NCI-H82 (cell line): ENCODE measurements at regions not wholly inside any gene's neighbourhood (a gene's known extent, or its start where the extent isn't known, plus 50 kb on each side); places are given as distances from the start of the nearest gene placed in this dataset.
"Not testable (repeated sequence)": the region's sequence is repeated elsewhere in the genome, so short reads cannot be mapped to it uniquely, and the experiment has no call there.

Experiments
- DNase-seq: peaks from one replicate; lab custom pipeline; 2025; lab: John Stamatoyannopoulos, UW

DNA sequence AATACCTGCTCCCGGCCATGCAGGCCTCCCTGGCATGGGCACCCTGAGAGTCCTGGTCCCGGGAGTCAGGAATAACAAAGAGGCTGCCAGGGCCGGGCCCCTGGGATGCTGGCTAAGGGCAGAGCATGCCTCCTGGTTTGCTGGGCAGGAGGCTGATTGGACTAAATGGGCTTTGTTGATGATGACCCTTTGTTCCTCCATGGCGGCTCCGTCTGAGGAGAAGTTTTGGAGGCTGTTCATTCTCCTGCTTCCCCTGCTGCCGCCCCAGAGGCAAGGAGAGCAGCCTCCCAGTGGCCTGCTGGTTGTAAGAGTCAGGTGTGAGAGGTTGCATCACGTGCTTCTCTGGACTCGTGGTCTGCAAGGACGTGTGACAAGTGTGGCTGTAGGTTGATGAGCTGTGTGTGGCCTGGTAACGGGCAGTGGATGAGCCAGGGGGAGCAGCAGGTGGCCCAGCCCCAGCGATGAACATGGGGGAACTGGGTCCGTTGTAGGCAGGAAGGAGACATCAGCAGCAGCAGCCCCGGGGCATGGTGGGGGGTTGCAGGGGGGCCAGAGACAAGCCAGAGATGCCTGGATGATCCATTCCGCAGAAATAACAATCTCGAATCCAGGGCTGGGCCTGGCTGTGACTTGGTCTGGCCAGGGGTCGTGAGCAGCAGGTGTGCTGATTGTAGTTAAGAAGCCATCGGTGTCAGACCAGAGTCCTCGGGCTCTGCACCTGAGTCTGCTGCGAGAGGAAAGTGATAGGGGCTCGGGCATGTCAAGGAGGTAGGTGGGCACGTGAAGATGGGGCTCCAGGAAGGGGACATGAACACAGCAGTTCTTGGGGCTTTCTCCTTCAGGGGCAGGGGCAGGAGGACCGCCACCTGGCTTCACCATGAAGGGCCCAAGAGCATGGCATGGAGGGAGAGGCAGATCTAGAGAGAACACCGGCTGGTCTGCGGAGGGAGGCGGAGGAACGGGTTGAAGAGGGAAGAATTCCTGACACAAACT, 101.4 kb downstream of the TNFRSF13B start:
- DNase-seq = no peak

- not testable (repeated sequence) for DNase-seq
Observed at GRCh38 chr17:16869531-16870252, 102.2 kb downstream of the TNFRSF13B start.

DNA sequence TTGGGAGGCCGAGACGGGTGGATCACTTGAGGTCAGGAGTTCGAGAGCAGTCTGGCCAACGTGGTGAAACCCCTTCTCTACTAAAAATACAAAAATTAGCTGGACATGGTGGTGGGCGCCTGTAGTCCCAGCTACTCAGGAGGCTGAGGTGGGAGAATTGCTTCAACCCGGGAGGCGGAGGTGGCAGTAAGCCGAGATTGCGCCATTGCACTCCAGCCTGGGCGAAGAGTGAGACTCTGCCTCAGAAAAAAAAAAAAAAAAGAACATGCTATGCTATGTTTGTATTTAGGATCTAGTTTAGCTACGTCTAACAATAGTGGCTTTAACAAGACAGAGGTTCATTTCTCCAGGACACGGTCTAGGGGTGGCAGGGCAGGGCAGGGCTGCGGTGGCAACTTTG, 103.3 kb downstream of the TNFRSF13B start:
- not testable (repeated sequence) for DNase-seq

DNA sequence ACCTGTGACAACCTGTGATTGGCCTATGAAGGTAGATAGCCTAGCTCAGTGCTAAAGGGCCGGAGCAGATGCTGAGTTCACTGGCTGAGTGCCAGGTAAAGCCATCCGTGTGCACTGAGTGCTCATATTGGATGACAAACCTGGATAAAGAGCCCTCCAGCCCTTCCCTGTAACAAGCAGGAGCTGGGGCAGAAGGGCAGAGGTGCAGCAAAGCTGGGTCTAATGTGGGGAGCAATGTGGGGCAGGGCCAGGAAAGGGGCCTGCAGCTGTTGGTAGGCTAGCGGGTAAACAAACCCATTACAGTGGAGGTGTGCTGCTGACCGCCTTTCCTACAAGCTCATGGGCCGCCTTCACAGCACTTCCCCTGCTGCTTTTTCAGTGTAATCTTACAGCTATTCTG, 104.4 kb downstream of the TNFRSF13B start:
- not testable (repeated sequence) for DNase-seq

GRCh38 chr17:16866841-16867240, 105.1 kb downstream of the TNFRSF13B start:
- not testable (repeated sequence) for DNase-seq

GRCh38 chr17:16866436-16866835, 105.5 kb downstream of the TNFRSF13B start:
- DNase-seq = no peak

GRCh38 chr17:16865704-16866103, 106.2 kb downstream of the TNFRSF13B start:
- DNase-seq = not testable (repeated sequence)

DNA sequence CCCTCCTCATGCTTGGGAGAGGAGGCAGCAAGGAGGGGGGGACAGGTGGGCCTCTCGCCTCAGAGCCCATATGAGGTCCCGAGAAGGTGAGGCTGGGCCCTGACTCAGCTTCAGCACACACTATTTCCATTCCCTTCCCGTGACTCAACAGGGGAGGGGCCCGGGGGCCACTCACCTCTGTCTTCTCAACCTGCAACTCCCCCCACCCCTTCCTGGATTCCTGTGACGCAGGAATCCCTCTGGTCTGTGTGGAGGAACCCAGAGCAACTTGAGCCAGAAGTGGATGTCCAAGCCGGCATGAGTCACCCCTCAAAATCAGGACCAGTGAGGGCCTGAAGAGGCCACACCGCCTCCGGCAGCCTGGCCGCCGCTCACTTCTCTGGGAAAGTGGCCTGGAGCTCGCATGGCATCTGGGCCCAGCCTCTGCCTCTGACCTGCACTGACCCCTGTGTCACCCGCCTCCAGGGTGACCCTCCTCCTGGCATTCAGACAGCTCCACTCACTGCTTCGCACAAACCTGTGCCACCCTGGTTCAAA, 106.8 kb downstream of the TNFRSF13B start:
- not testable (repeated sequence) for DNase-seq

DNA sequence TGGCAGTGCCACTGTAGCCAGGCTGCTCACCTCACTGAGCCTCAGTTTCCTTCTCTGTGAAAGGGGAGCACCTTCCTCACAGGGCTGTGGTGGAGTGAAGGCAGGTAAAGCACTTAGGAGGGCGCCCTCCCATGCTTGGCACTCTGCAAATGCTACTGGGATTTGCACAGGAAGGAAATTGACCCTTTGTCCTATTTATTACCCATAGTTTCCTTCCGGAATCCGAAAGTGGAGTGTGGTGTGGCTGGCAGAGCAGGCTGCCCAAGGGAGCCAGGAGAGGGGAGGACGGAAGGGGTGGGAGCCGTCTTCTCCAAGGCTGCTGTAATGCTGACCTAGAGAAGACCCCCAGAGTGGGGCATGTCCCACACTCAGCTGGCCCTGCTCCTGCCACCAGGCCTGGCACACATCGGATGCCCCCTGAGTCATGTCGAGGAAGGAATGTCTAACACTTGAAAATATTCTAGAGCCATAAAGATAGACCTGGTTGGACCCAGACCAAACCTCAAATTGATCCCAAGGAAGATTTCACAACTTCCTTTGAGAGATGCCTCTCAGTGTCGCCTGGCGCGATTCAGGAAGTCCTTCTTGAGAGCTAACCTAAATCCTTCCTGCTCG, 107.3 kb downstream of the TNFRSF13B start:
- not testable (repeated sequence) for DNase-seq

- not testable (repeated sequence) for DNase-seq
Observed at GRCh38 chr17:16861152-16861551, 110.8 kb downstream of the TNFRSF13B start.

DNA sequence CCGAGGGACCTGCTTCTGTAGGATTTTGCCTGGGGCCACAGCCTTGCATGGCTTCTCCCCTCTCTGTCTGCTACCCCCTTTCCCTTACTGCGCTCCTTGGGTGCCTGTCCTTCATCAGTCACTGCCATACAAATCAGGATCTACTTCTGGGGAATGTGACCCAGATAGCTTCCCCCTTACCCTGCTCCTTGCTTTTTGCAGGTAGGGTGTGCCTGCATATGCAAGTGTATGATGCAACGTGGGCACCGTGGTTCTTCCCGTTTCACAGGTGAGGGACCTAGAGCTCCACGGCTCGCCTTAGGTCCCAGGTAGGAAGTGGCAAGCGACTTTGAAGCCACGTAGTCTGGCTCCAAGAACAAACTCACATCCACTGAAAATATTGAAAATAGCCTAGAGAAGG, 111.5 kb downstream of the TNFRSF13B start:
- DNase-seq = not testable (repeated sequence)

- not testable (repeated sequence) for DNase-seq
Observed at GRCh38 chr17:16859515-16859914, 112.4 kb downstream of the TNFRSF13B start.

- not testable (repeated sequence) for DNase-seq
Observed at GRCh38 chr17:16857746-16858145, 114.2 kb downstream of the TNFRSF13B start.

DNA sequence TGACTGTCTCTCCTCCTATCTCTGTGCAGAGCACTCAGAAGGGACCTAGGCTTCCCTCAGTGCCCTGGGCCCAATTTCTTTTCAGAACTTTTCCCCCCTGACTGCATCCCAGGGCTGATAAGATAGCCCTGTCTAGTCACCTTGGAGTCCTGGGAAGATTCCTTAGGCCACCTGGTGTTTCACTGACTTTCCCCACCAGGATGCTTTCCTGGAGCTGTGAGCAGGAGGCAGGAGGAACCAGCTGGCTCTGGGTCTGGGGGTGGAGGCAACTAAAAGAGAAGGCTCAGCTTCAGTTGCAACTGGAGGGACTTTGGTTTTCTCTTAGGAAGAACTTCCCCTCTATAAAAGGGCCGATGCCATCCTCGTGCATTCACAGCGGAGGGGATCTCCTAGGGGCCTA, 115.1 kb downstream of the TNFRSF13B start:
- DNase-seq = not testable (repeated sequence)

DNA sequence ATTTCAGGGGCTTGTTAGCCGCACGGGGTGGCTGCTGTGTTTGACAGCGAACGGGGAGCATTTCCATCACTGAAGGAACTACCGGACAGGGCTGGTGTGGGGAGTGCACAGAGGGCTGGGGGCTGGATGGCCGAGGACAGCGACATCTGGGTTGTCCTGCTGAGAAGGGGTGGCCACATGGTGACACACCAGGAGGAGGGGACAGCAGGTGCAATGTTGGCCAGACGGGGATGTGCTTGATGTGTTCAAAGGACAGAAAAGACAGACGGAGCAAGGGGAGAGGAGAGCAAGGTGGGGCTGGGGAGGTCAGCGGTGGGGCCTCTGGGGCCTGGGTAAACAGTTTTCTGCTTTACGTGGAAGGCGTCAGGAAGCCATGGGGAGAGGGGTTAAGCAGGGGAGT, 115.7 kb downstream of the TNFRSF13B start:
- not testable (repeated sequence) for DNase-seq

DNA sequence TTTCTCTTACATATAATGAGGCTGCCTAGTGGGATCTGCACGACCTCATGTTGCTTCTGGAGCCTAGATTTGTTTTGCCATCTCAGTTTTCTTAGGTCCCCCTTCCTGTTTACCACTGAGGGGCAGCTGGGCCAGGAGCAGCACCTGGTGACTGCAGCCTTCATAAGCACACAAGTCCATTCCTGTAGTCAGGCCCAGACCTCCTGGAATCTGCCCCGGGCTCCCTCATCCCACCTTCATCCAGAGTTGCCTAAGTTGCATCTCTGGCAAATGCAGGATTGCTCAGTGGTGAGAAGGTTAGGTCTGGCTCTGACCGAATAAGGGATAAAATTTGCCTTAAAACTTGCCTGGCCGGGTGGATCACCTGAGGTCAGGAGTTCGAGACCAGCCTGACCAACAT, 117.3 kb downstream of the TNFRSF13B start:
- not testable (repeated sequence) for DNase-seq

DNA sequence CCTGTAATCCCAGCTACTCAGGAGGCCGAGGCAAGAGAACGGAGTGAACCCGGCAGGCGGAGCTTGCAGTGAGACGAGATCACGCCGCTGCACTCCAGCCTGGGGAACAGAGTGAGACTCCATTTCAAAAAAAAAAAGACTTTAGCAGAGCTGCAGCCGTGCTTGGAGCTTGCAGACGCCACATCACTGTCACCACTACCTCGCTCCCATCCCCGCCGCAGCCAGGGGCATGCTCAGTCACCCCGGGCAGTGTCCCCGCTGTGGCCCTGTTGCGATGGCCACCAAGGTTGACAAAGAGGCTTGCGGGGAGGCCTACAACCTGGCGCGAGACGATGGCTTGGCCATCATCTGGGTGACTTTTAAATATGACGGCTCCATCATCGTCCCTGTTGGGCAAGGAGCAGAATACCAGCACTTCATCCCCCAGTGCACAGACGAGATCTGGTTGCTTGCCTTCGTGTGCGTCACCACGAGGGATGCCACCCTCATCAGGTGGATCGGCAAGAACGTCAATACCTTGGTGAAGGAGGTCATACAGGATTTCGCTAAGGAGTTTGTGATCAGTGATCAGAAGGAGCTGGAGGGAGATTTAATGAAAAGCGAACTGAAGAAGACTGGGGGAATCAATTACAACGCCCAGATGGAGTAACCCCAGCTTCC, 118.1 kb downstream of the TNFRSF13B start:
- no peak for DNase-seq

GRCh38 chr17:16849861-16850260, 122.1 kb downstream of the TNFRSF13B start:
- DNase-seq = not testable (repeated sequence)

DNA sequence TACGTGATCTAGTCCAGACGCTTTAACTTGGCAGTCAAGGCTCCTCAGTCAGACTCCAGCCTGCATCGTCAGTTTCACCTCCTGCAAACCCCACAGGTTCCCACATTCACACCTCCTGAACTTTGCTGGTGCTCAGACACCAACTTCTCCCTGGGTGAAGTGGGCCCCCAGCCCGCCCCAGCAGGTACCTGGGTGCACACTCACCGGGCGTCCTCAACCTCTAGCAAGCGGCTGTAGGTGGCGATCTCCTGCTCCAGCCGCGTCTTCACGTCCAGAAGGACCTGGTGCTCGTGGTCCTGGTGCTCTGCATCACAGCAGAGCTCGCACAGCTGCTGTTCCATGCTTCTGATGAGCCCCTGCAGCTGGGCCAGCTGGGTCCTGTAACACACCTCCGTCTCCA, 122.9 kb downstream of the TNFRSF13B start:
- not testable (repeated sequence) for DNase-seq

DNA sequence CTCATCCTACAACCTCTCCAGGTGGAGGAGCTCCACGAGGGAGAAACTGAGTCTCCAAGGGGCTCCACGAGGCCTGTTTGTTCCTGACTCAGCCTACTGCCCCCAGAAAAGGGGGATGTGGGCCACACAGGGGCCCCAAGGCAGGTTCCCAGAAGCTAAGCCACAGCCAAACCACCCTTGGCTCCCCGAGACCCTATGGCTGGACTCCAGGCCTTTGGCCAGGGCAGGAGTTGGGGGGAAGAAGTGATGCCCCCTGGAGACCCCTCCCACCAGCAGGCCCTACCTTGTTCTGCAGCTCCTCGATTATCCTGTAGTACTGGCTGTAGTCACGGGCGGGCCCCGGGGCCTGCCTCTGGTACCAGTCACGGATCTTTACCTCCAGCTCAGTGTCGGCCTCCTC, 126.8 kb downstream of the TNFRSF13B start:
- DNase-seq = not testable (repeated sequence)

- not testable (repeated sequence) for DNase-seq
Observed at GRCh38 chr17:16844669-16845068, 127.2 kb downstream of the TNFRSF13B start.
